SW480 (cell line): ENCODE measurements at regions not wholly inside any gene's neighbourhood (a gene's known extent, or its start where the extent isn't known, plus 50 kb on each side); places are given as distances from the start of the nearest gene placed in this dataset.

Source experiments
- DNase-seq: peaks from one replicate; pipeline ENCODE4 v3.0.0-alpha.2; 2016; ENCODE audit warnings: low spot score

DNA sequence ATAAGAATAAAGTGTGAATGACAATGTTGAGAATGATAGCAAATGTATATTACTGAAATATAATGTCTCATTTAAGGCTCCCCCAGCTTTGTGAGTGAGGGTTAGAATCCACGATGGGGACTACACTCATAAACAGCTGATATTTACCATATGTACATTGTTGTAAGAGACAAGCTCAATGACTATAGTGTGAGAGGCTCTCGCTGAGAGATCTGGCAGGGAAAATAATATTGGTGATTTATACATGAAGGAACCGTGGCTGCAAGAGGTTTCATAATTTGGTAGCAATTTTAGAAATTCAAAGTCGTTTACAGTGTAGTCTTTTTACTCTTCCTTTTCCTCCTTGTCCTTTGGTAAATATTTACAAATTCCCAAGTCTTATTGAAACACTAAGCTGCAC, 342.2 kb upstream of the AKR1E2 start:
- DNase-seq: no peak

DNA sequence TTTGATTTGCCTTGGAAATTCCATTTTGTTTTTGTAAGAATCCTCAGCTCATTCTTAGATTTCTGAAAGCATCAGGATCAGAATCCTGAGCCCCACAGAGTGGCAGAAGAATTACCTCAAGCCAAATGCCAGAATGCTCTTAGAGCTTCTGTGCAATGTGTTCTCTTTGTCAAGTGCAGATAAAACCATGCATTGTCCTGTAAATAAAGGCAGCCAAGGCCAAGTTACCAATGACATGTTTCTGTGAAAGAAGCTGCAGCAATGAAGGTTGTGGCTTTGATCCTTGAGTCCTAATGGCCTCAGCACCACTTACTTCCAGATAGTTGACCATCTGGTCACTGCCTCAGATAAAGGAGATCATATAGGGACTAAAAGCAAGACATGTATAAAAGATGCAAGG, 343.3 kb upstream of the AKR1E2 start:
- DNase-seq: no peak

DNA sequence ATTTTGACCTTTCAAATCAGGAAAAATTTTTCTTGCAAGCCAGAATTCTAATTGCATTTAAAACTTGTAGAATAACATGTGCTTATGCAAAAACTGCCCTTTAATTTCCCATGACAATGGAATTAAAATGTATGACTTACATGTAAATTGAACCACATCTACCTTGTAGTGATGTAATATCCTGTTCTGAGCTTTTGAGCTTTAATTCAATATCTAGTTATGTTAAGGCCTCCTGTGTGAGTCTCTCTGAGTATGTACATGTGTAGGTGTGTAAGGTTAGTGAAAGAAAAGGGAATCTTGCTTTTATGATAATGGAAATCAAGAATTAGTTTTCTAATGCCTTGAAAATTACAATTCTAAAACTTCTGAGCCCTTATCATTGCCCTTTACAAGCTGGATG, 344.8 kb upstream of the AKR1E2 start:
- DNase-seq: no peak

DNA sequence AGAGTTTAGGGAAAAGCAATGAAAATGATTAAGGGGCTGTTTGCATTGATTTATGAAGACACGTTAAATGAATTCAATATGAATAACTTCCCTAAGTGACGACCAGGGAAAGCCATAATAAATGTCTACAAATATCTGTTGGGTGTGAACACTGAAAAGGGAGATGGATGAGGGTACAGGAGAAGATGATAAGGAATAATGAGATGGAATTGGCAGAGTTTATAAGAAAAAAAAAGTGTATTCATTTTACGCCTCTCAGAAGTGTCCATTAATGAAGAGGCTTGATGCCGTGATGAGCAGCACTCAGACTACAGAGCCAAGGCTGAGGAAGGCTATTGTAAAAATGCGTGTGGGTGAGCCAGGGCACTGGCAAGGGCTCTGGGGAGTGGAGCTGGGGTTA, 346.7 kb upstream of the AKR1E2 start:
- no peak for DNase-seq

DNA sequence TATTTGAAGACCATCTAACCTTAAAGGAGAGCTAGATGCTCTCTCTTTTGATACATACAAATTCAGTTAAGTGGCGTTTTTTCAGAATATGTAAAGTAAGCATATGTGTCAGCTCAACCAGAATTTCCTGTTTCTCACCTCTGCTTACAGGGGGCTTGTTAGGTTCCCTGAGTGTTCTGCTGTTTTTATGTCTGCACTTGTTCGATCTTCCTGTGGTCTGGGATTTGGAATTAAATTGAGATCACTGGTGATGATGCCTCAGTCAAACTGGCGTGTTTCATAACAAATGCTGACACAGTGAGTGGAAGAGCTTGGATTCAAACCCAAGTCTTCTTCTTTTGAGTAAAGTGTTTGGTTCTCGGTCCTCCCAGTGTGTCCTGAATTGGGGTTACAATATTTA, 348.3 kb upstream of the AKR1E2 start:
- DNase-seq: no peak

DNA sequence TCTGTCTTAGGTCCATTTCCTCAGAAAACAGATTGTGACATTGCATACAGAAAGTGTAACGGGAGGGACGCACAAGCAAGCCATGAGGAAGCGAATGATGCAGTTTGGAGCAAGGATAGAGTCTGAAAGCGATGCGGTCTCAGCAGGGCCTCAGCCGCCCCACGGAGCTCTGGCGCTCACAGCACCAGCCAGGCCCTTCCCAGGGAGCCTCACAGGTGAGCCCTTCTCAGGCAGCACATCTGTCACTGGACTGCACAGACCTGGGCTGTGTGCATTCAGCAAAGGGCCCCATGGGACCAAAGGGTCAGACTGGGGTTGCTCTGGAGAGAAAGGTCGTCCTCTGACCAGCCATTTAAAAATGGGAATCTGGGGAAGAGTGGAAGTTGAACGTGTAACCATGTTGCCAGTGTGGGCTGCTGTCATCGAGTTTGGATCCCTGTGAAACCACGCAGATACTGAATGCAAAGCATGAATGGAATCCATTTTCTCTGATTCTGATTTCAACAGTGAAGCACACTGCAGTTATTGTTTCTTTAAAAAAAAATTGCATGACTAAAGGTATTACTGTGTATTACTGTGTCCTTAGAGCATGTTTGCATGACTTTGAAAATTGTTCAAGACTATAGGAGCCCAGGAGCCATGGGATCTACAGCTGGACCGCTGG, 350.0 kb upstream of the AKR1E2 start:
- no peak for DNase-seq

DNA sequence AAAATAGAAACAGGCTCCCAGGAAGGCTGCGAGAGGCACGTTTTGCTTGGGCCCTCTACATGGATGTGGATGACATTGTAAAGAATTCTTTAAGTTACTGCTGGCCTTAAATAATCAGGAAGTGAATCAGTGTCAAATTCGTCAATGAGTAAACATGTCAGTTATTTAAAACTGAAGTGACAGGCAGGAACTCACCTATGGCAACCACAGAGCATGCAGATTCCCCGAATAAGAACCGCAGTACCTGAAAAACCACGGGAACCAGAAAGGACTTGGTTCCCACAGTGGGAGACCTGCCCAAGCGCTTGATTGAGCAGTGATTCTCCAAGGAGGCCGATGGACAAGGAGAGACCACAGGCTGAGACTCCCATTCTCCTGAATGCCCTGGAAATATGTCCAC, 351.2 kb upstream of the AKR1E2 start:
- peak; percentile 14 for DNase-seq

DNA sequence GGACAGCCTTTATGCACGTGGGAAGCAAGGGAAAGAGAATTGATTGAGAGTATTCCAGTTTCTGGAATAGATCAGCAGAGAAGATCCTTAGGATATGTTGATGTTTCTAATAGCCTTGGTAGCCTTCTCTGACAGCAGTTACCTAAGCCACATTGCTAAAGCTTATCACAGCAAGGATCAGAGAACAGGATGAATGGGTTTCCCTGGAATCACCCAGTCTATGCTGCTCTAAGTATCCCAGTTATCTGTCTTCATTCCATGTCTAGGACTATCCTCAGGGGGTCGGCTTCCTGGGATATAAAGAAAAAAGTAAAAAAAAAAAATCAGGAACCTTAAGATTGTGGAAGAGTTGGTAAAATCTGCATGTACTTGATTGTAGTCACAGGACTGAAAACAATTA, 352.0 kb upstream of the AKR1E2 start:
- no peak for DNase-seq

DNA sequence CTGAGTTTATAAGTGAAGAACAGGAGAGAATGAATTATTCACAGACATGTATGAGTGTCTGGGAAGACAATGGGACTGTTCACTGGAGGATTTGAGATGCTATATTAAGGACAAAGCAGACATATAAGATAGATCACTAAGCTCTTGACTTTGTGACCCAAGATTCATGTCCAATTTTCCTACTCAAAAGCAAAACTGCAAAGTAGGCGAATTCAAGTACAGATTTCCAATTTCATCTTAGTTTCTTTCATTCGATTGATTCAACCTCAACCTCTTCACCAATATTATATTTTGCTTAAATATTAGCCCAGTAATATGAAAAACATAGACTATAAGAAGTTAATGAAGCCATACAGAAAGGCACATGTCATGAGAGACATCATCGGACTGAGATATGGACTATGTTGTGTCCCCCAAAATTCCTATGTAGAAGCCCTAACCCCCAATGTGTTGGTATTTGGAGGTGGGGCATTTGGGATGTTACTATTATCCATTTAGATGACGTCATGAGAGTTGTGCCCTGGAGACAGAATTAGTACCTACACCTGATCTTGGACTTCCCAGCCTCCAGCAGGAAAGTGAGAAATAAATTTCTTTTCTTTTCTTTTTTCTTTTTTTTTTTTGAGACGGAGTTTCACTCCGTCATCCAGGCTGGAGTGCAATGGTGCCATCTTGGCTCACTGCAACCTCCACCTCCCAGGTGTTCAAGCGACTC, 353.7 kb upstream of the AKR1E2 start:
- no peak for DNase-seq

DNA sequence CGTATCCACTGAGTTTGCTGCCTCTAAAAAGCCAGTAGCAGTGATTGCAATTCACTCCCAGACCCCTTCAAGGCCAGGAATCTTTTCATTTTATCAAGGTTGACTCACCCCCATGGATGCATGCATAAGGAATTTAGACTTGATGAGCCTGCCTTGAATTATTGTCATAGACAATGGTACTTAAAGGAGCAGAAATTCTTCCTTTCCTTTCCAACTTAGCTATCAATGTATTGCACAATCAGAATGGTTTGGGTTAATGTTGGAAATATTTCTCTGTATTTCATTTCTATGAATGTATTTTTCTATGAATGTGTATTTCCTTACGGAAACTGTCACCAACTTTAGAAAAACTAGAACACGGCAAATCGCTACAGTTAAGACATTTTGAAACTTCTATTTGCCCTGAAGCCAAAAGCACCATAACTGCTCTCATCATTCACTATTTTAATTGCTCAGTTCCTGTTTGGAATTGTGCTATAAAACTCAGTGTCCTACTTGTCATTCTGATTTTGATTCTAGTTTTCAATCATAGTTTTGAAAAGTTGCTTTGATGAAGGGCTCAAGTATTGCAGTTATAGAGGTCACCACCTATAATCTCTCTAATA, 355.7 kb upstream of the AKR1E2 start:
- DNase-seq: peak; percentile 2

DNA sequence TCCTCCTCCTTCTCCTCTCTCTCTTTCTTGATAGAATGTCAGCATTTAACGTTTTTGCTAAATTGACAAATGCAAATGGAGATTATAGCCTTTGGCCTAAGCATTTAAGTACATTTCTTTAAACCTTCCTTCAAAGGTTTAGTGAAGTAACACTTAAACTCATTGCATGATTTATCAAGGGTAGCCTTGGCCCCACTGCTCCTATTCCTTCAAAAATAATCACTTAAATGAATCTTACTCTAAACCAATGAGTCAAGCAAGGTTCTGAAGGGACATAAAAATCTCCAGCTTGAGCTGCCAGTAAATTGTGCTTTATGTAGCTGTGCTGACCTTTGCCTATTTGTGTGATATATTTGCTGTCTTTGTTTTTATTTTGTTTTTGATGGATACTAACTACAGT, 358.5 kb upstream of the AKR1E2 start:
- DNase-seq: no peak

DNA sequence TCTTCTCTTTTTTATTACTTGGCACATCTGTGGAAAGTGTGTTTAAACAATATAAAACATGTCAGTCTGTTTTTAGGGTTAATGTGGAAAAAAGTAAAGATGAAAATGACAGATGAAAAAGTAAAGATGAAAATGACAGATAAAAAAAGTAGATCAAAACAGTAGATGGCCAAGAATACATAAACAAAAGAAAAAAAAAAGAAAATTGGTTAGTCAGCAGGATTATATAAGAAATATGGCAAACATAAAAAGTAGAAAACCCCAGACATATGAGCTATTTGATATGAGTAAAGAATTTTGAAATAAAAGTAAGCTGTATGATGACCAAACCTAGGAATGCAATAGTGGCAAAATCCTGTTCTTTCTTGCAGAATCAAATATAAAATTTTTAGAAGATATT, 365.7 kb upstream of the AKR1E2 start:
- DNase-seq: no peak

DNA sequence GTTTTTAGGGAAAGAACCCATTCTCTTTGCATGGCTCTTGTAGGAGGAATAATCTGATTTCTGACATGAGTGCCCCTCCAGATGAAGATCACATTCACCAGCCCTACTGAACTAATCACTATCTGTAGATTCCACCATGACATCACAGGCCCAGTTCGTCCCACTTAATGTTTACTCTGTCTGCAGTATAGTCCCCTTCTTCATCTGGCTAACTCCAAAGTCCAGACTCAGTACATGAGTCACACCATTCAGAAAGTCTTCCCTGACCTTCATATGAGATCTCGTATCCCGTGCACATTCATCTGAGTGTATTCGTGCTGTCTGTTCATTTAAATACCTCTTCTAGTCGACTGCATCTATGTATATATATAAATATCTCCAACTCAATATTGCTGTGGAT, 366.5 kb upstream of the AKR1E2 start:
- DNase-seq: peak; percentile 85

DNA sequence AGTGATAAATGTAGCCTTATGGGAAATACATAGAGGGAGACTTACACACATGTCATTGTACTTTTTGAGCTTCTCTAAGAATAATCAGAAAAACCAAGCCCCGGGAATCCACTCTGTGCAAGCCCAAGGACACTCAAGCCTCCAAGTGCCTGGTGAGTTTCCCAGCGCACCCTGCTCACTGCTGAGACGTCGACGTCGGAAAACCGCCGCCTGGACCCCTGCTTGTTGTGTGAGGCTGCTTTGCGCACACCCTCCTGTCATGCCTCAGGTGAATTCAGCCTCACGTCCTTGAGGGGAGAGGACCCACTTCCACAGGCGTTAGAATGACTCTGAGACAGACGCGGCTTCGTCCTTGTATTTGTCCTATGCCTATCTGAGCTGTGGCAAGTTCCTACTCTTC, 368.4 kb upstream of the AKR1E2 start:
- no peak for DNase-seq

DNA sequence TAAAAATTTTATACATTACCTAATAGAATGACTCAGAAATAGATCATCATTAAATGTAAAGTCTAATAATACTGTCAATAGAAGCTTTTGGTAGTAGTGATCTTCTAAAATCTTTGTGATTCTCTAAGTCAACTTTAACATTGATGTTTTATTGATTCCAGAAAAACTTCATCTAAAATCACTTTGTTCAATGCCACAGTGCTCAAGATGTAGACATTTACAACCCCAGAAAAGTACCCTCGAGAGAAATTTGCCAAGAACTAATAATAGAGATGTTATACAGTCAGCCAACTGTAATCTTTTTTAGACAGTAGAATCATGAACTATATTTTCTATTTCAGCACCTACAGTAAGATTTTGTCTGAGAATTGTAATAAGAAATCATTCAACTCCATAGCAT, 369.2 kb upstream of the AKR1E2 start:
- DNase-seq: no peak

DNA sequence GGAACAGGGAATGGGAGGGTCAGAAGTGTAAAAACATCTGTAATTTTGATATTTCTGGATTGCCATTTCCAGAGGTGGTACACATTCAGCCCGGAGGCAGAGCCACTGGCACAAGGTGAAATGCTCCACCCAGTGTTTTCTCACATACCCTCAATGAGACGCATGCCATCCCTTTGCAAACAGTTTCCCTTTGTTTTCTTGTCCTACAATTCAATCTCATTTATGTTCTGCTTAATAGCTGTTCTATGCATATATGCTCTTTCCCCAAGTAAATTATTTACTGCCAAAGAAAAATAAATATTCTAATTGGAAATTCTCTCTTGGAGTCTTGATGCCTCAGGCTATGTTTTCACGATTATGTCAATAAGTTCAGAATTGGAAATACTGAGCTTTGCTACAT, 369.7 kb upstream of the AKR1E2 start:
- no peak for DNase-seq

DNA sequence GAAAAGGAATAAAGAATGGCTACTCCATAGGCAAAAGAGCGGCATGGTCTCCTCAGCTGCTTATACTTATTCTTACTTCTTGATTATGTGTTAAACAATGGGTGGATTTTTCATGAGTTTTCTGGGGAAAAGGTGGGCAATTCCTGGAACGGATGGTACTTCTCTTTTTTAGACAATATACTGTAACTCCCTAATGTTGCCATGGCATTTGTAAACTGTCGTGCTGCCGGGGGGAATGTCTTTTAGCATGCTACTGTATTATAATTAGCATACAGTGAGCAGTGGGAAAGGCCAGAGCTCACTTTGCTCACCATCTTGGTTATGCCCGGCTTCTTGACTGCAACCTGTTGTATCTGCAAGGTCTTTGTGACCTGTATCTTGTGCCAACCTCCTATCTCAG, 372.1 kb upstream of the AKR1E2 start:
- DNase-seq: no peak

DNA sequence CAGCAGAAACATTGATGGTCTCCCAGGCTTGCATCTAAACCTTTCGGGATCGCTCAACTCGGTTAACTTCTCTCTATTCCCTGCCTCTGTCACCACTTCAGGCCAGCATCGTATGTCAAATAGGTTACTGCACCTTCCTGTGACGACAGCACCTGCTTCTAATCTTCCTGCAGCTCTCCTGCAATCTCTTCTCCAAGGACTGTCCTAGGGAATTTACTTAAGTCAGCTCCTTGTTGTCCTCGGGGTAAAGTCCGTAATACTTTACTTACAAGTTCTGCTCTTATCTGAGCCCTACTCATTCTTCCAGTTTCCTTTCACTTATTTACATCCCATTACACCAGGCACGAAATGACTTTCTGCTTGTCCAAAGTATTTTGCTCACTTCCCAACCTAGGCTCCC, 372.7 kb upstream of the AKR1E2 start:
- no peak for DNase-seq

DNA sequence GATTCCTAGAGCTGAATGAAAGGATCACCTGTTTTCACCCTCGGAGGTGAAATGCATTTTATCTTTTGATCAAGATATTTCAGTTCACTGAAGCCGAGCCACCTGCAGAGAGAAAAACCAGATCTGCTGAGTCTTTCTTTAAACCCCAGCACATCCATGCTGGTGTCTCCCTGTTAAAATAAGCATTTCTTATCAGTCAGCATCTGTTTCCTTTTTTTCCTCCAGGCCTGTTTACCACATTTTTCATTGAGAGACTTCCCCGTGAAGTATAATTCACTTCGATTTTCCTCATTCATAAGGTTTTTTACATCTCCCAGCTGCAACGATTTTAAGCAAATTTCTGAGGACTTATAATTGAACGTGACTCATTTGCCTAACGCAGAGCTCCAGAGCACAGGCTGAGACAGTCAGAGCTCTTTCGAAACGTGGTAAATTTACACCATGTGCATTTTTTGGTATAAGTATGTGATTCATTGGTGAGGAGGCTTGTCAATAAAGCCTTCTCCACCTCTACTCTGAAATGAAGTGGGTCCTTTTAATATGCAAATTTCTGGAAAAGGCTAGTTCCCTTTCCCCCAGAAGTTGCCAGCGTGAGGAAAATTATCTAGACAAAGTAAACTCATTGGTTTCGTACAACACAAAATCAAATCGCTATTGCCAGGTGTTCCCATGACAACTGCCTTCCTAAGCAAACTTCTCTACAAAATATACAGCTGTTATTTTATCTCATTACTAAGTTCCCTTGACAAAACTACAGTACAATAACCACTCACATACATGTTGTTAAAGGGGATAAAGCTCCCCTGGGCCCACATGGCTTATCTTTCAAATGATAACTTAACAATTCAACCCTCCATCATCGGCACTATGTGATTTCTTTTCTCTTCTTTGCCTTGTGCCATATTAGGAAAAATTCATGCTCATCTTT, 374.8 kb upstream of the AKR1E2 start:
- DNase-seq: no peak

DNA sequence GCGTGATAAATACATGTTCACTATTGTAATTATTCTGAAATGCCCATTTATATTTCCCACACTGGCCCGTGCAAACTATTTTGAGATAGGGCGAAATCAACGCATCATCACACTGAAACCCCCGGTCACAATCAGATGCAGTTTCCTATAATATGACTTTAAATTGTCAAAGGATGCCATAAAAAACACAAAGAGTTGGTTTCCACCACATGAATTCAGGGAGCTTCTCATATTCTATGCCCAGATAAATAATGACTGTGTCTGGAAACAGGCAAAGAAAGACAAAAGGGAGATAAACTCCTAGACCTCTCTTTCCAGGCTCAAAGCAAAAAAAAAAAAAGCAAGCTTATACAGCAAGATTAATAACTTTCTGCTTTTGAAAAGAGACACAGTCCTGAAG, 375.8 kb upstream of the AKR1E2 start:
- DNase-seq: no peak

DNA sequence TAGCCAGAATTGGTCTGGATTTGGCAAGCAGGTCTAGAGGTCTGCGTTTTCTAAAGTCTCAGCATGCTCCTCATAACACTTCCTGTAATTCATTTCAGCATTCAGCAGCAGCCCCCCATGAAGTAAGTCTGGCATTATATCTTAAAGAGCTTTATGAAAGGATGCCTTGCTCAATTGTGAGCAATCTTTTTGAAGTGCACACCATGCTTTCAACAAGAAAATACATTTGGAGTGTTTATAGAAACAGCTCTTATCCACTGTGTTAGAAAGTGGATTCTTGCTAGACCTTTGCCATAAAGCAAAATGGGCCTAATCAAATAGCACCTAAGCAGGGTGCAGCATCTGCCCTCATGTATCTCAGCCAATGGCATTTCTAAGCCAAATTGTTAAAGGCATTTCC, 378.0 kb upstream of the AKR1E2 start:
- DNase-seq: no peak

DNA sequence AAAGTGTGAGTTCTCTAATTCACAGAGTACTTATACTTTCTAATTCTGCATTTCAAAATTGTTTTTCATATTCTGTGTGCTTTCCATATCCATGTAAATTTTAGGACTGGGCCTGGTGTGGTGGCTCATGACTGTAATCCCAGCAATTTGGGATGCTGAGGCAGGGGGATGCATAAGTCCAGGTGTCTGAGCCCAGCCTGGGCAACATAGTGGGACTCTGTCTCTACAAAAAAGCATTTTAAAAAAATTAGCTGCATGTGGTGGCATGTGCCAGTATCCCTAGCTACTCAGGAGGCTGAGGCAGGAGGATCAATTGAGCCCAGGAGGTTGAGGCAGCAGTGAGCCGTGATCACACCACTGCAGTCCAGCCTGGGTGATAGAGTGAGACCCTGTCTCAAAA, 382.6 kb upstream of the AKR1E2 start:
- DNase-seq: no peak

DNA sequence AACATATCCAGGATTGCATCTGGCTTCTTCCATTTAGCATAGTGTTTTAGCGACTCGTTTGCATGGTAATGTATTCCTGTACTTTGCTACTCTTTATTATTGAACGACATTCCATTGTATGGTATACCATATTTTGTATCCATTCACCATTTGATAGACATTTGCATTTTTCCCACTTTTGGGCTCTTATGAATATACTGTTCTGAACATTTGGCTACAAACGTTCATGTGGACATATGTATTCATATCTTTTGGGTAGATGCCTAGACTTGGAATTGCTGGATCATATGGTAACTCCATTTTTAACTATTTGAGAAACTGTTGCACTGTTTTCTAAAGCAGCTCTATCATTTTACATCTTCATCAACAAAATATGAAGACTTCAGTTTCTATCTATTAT, 383.7 kb upstream of the AKR1E2 start:
- DNase-seq: no peak
